HL-60 (cell line): ENCODE measurements at regions not wholly inside any gene's neighbourhood (a gene's known extent, or its start where the extent isn't known, plus 50 kb on each side); places are given as distances from the start of the nearest gene placed in this dataset.

Experiments used
- DNase-seq, 2 experiments: peaks; one replicate each; pipeline ENCODE4 v3.0.0-alpha.2; 2010 to 2020; ENCODE audit warnings: low read depth in 1 of 2, low spot score in 1 of 2
- H3K27ac ChIP-seq: fragments of 250-450 bp; sonication (Bioruptor Pico); replicated peaks from 2 replicates; pipeline ENCODE4 v1.5.1; 2020; ENCODE audit warnings: mild to moderate bottlenecking, moderate library complexity
- H3K27me3 ChIP-seq: fragments of 250-450 bp; sonication (Bioruptor Pico); 2 replicates; pipeline ENCODE4 v1.5.1; 2021; ENCODE audit warnings: mild to moderate bottlenecking, moderate library complexity; ENCODE audit not compliant: insufficient read depth, poor library complexity, severe bottlenecking
- H3K4me3 ChIP-seq: replicated peaks from 2 replicates; pipeline ENCODE4 v1.5.1; 2011; ENCODE audit warnings: mild to moderate bottlenecking, control low read depth, low read length; ENCODE audit not compliant: insufficient read depth
- CTCF ChIP-seq: IDR thresholded peaks from one replicate; pipeline ENCODE4 v1.5.1; 2011; ENCODE audit warnings: low read length, control low read depth, inconsistent platforms; ENCODE audit not compliant: insufficient read depth
- GABPA ChIP-seq: IDR thresholded peaks from 2 replicates; pipeline ENCODE4 v1.6.1; 2012; ENCODE audit warnings: low read depth
- POLR2AphosphoS5 ChIP-seq: IDR thresholded peaks from 2 replicates; pipeline ENCODE4 v1.6.1; 2012; ENCODE audit warnings: low read depth
- SPI1 ChIP-seq: IDR thresholded peaks from 2 replicates; pipeline ENCODE4 v1.6.1; 2012; ENCODE audit warnings: low read depth, mild to moderate bottlenecking, borderline replicate concordance
- TF ChIP-seq, protein P1 (sequence below): IDR thresholded peaks from 2 replicates; pipeline ENCODE4 v1.6.1; 2012; ENCODE audit warnings: low read depth; ENCODE audit not compliant: insufficient replicate concordance

GRCh38 chr10:78283069-78283682 lies 249.5 kb downstream of the RPS24 start:
- DNase-seq, result no peak
- TF ChIP-seq CTCF (no peak), GABPA (no peak), SPI1 (no peak), POLR2AphosphoS5 (no peak)
- TF ChIP-seq, protein P1, sequence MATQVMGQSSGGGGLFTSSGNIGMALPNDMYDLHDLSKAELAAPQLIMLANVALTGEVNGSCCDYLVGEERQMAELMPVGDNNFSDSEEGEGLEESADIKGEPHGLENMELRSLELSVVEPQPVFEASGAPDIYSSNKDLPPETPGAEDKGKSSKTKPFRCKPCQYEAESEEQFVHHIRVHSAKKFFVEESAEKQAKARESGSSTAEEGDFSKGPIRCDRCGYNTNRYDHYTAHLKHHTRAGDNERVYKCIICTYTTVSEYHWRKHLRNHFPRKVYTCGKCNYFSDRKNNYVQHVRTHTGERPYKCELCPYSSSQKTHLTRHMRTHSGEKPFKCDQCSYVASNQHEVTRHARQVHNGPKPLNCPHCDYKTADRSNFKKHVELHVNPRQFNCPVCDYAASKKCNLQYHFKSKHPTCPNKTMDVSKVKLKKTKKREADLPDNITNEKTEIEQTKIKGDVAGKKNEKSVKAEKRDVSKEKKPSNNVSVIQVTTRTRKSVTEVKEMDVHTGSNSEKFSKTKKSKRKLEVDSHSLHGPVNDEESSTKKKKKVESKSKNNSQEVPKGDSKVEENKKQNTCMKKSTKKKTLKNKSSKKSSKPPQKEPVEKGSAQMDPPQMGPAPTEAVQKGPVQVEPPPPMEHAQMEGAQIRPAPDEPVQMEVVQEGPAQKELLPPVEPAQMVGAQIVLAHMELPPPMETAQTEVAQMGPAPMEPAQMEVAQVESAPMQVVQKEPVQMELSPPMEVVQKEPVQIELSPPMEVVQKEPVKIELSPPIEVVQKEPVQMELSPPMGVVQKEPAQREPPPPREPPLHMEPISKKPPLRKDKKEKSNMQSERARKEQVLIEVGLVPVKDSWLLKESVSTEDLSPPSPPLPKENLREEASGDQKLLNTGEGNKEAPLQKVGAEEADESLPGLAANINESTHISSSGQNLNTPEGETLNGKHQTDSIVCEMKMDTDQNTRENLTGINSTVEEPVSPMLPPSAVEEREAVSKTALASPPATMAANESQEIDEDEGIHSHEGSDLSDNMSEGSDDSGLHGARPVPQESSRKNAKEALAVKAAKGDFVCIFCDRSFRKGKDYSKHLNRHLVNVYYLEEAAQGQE, result no peak
- Histone ChIP-seq H3K4me3 (no peak overlapping the region), H3K27ac (no peak overlapping the region), H3K27me3 (no peaks in the 10 kb centered on the region)

DNA sequence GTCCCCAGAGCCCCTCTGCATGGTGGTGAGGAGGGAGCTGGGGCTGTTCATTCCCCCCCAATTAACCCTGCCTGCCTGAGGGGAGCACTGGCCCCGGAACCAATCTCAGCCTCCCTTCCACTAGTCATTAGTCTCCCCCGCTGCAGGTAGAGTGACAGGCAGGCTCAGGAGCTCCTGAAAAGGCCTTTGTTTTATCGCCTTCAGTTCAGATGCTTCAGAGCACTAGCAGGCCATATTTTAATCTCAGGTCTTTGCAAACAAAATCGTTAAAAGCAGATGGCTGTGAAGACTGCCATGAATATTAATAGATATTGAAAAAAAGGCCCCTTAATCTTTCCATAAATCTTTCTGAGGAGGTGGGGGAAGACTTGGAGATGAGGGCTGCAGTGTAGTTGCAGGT lies 250.7 kb downstream of the RPS24 start:
- H3K4me3 ChIP-seq, result no peak overlapping the region
- H3K27ac ChIP-seq, result no peak overlapping the region
- H3K27me3 ChIP-seq, result no peaks in the 10 kb centered on the region
- TF ChIP-seq CTCF, result no peak
- TF ChIP-seq POLR2AphosphoS5, result no peak
- no peak for TF ChIP-seq GABPA
- TF ChIP-seq SPI1, result no peak
- TF ChIP-seq, protein P1, result no peak
- DNase-seq, result no peak

DNA sequence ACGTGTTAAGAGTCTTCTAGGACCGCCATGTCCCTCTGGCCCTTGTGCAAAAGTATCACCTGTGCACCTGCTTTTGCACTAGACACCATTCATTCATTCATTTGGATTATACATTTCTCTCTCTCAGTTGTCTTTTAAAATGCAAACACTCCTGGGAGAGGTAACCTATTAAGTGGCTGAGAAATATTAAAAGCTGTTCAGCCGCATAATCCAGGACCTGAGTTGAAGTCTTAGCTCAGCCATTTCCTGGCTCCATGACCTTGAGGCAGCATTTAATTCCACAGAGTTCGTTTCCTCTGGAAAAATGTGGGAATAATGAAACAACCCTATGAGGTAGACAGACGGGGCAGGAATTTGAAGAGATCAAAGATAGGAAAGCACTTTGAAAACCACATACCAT lies 251.6 kb downstream of the RPS24 start:
- no peak overlapping the region for H3K27ac ChIP-seq
- H3K27me3 ChIP-seq, result no peaks in the 10 kb centered on the region
- DNase-seq, result no peak
- H3K4me3 ChIP-seq, result no peak overlapping the region
- no peak for TF ChIP-seq CTCF
- TF ChIP-seq SPI1, result no peak
- TF ChIP-seq POLR2AphosphoS5, result no peak
- TF ChIP-seq, protein P1, result no peak
- TF ChIP-seq GABPA, result no peak
